H1 (cell line): ENCODE measurements at regions not wholly inside any gene's neighbourhood (a gene's known extent, or its start where the extent isn't known, plus 50 kb on each side); places are given as distances from the start of the nearest gene placed in this dataset.

Experiments used
- CTCF ChIA-PET: fragments of 300-600 bp; sonication (Branson Sonifier 250); formaldehyde crosslinking; loops from one replicate; lab custom pipeline; 2021; ENCODE audit not compliant: partially characterized antibody; lab: Charles Lee
- POLR2A ChIA-PET: fragments of 300-600 bp; sonication (Branson Sonifier 250); formaldehyde crosslinking; loops from one replicate; lab custom pipeline; 2021; ENCODE audit warnings: inconsistent platforms; ENCODE audit not compliant: partially characterized antibody; lab: Charles Lee
- DNase-seq, 2 experiments: peaks; one replicate each; pipeline versions ENCODE4 v3.0.0 to v3.0.0-alpha.2; 2010 to 2022; ENCODE audit warnings: low spot score in 2 of 2, low read depth in 1 of 2, mixed read lengths in 1 of 2
- FAIRE-seq: peaks from 2 replicates; lab custom pipeline; 2011; peaks lifted over from hg19 to GRCh38; lab: Jason Lieb, UNC
- H2AFZ ChIP-seq: 2 replicates; pipeline ENCODE4 v1.8.1; 2012; ENCODE audit warnings: low read length, inconsistent platforms
- H2AK5ac ChIP-seq: 2 replicates; pipeline ENCODE4 v1.6.1; 2013; ENCODE audit warnings: low read depth, low read length
- H2BK120ac ChIP-seq: replicated peaks from 2 replicates; pipeline ENCODE3; 2013; ENCODE audit warnings: low read depth, low read length, inconsistent platforms
- H2BK12ac ChIP-seq: 2 replicates; pipeline ENCODE4 v1.6.1; 2013; ENCODE audit warnings: low read depth, low read length
- H2BK15ac ChIP-seq: 2 replicates; pipeline ENCODE4 v1.6.1; 2013; ENCODE audit warnings: low read length
- H2BK20ac ChIP-seq: 2 replicates; pipeline ENCODE4 v1.6.1; 2013; ENCODE audit warnings: low read length
- H2BK5ac ChIP-seq: 2 replicates; pipeline ENCODE4 v1.6.1; 2013; ENCODE audit warnings: low read depth, low read length
- H3K14ac ChIP-seq: 2 replicates; pipeline ENCODE4 v1.6.1; 2013; ENCODE audit warnings: inconsistent platforms; ENCODE audit not compliant: insufficient read length
- H3K18ac ChIP-seq: 2 replicates; pipeline ENCODE4 v1.6.1; 2013; ENCODE audit warnings: low read length; ENCODE audit errors: extremely low read depth
- H3K23ac ChIP-seq: 2 replicates; pipeline ENCODE4 v1.6.1; 2013; ENCODE audit warnings: inconsistent platforms; ENCODE audit not compliant: insufficient read length
- H3K23me2 ChIP-seq: 2 replicates; pipeline ENCODE4 v1.6.1; 2013; ENCODE audit warnings: low read depth, low read length
- H3K27ac ChIP-seq: 2 replicates; pipeline ENCODE4 v1.6.1; 2011; ENCODE audit warnings: low read depth, low read length, inconsistent platforms
- H3K27me3 ChIP-seq, 4 experiments: replicated peaks in 1 of 4; 1 replicate in 1 of 4; 2 replicates in 3 of 4; pipeline versions ENCODE4 v1.6.1 to v1.8.1; 2011 to 2013; ENCODE audit warnings: low read length in 3 of 4, mild to moderate bottlenecking in 3 of 4, inconsistent platforms in 2 of 4, mixed read lengths in 2 of 4, moderate library complexity in 1 of 4; ENCODE audit not compliant: control insufficient read depth in 3 of 4, insufficient read depth in 3 of 4; ENCODE audit errors: extremely low read depth in 1 of 4
- H3K36me3 ChIP-seq, 4 experiments: 2 replicates each; pipeline versions ENCODE4 v1.6.1 to v1.8.1; 2011 to 2013; ENCODE audit warnings: mild to moderate bottlenecking in 4 of 4, low read length in 3 of 4, moderate library complexity in 2 of 4, control low read depth in 1 of 4, inconsistent platforms in 1 of 4; ENCODE audit not compliant: insufficient read depth in 4 of 4, control insufficient read depth in 2 of 4
- H3K4ac ChIP-seq: replicated peaks from 2 replicates; pipeline ENCODE3; 2013; ENCODE audit warnings: low read length, low read depth, mixed read lengths, inconsistent platforms; ENCODE audit not compliant: insufficient read length
- H3K4me1 ChIP-seq, 4 experiments: replicated peaks in 1 of 4; 1 replicate in 1 of 4; 2 replicates in 3 of 4; pipeline versions ENCODE4 v1.6.1 to v1.8.1; 2011 to 2013; ENCODE audit warnings: low read length in 3 of 4, inconsistent platforms in 2 of 4, mixed read lengths in 1 of 4; ENCODE audit not compliant: insufficient read depth in 4 of 4, control insufficient read depth in 3 of 4
- H3K4me2 ChIP-seq, 2 experiments: 2 replicates each; pipeline versions ENCODE4 v1.6.1 to v1.8.1; 2011 to 2013; ENCODE audit warnings: low read depth in 2 of 2, low read length in 2 of 2, control low read depth in 1 of 2, inconsistent platforms in 1 of 2, mild to moderate bottlenecking in 1 of 2; ENCODE audit not compliant: insufficient read depth in 1 of 2
- H3K4me3 ChIP-seq, 4 experiments: fragments of 200-600, 300-600 bp in 1 of 4; sonication (generic), shearing (Covaris generic), sonication (Bioruptor Twin) in 1 of 4; 2 replicates each; pipeline versions ENCODE4 v1.5.1 to v1.8.1; 2011 to 2016; ENCODE audit warnings: low read length in 4 of 4, low read depth in 3 of 4, control low read depth in 2 of 4, inconsistent platforms in 2 of 4, mild to moderate bottlenecking in 2 of 4, mixed read lengths in 1 of 4, moderate library complexity in 1 of 4; ENCODE audit not compliant: insufficient read depth in 2 of 4; ENCODE audit errors: extremely low read depth in 1 of 4
- H3K56ac ChIP-seq: replicated peaks from 2 replicates; pipeline ENCODE3; 2013; ENCODE audit warnings: low read depth, mild to moderate bottlenecking, mixed read lengths, low read length, inconsistent platforms; ENCODE audit not compliant: insufficient read length
- H3K79me1 ChIP-seq: 2 replicates; pipeline ENCODE4 v1.6.1; 2013; ENCODE audit warnings: low read depth, low read length, control low read depth
- H3K79me2 ChIP-seq, 2 experiments: 2 replicates each; pipeline versions ENCODE4 v1.6.1 to v1.8.1; 2012 to 2013; ENCODE audit warnings: low read length in 2 of 2, mild to moderate bottlenecking in 2 of 2, inconsistent platforms in 1 of 2; ENCODE audit not compliant: insufficient read depth in 2 of 2, control insufficient read depth in 1 of 2
- H3K9ac ChIP-seq, 4 experiments: replicated peaks in 1 of 4; 1 replicate in 1 of 4; 2 replicates in 3 of 4; pipeline versions ENCODE4 v1.6.1 to v1.8.1; 2011 to 2013; ENCODE audit warnings: low read depth in 3 of 4, low read length in 3 of 4, control low read depth in 2 of 4, mild to moderate bottlenecking in 2 of 4, moderate library complexity in 2 of 4, inconsistent platforms in 1 of 4; ENCODE audit errors: extremely low read depth in 1 of 4
- H3K9me3 ChIP-seq, 2 experiments: 2 replicates each; pipeline versions ENCODE4 v1.6.1 to v1.8.1; 2012 to 2013; ENCODE audit warnings: mild to moderate bottlenecking in 2 of 2, moderate library complexity in 2 of 2, control low read depth in 1 of 2, inconsistent platforms in 1 of 2, low read depth in 1 of 2, low read length in 1 of 2, mixed read lengths in 1 of 2; ENCODE audit not compliant: insufficient read depth in 2 of 2
- H4K20me1 ChIP-seq, 2 experiments: replicated peaks in 1 of 2; 2 replicates each; pipeline versions ENCODE3 to v1.8.1; 2011 to 2013; ENCODE audit warnings: inconsistent platforms in 2 of 2, low read length in 2 of 2, mild to moderate bottlenecking in 1 of 2; ENCODE audit not compliant: insufficient read depth in 2 of 2, control insufficient read depth in 1 of 2
- H4K5ac ChIP-seq: 2 replicates; pipeline ENCODE4 v1.6.1; 2013; ENCODE audit warnings: low read length, low read depth, mixed read lengths, inconsistent platforms; ENCODE audit not compliant: insufficient read length
- H4K8ac ChIP-seq: 2 replicates; pipeline ENCODE4 v1.8.0; 2013; ENCODE audit warnings: mild to moderate bottlenecking, moderate library complexity, low read length, inconsistent platforms; ENCODE audit not compliant: insufficient read depth; ENCODE audit errors: extremely low read depth
- H4K91ac ChIP-seq: replicated peaks from 2 replicates; pipeline ENCODE3; 2013; ENCODE audit warnings: low read length, mixed read lengths, inconsistent platforms; ENCODE audit not compliant: insufficient read length
- TAF1 ChIP-seq: IDR thresholded peaks from 2 replicates; pipeline ENCODE4 v1.6.1; 2011; ENCODE audit warnings: mild to moderate bottlenecking, low read depth, low read length
- TF ChIP-seq, protein P1 (sequence below): IDR thresholded peaks from 2 replicates; pipeline ENCODE4 v1.6.1; 2011; ENCODE audit warnings: low read depth, mild to moderate bottlenecking, low read length; ENCODE audit not compliant: insufficient read depth

GRCh38 chr9:12289711-12290110 is 403.5 kb upstream of the TYRP1 start:
- POLR2A ChIA-PET, result no interaction called here
- H2BK120ac ChIP-seq, result no peak overlapping the region
- no peaks in the 10 kb centered on the region; a peak in 1 of 8 replicates for H3K36me3 ChIP-seq
- H4K8ac ChIP-seq, result no peak overlapping the region
- no peak overlapping the region for H2BK12ac ChIP-seq
- H3K79me2 ChIP-seq, result no peaks in the 10 kb centered on the region
- H3K9ac ChIP-seq, result no peak overlapping the region
- no peak overlapping the region for H2BK15ac ChIP-seq
- H3K18ac ChIP-seq, result no peak overlapping the region
- H3K4me1 ChIP-seq, result no peaks in the 10 kb centered on the region; a peak in 1 of 7 replicates
- no peak overlapping the region for H3K23ac ChIP-seq
- no peak for TF ChIP-seq TAF1
- TF ChIP-seq, protein P1, sequence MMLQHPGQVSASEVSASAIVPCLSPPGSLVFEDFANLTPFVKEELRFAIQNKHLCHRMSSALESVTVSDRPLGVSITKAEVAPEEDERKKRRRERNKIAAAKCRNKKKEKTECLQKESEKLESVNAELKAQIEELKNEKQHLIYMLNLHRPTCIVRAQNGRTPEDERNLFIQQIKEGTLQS, result no peak
- DNase-seq (no peak), FAIRE-seq (no peak)
- no peak overlapping the region for H4K91ac ChIP-seq
- no peak overlapping the region for H3K4me2 ChIP-seq
- no peaks in the 10 kb centered on the region for H4K20me1 ChIP-seq
- H2BK20ac ChIP-seq, result no peak overlapping the region
- no peaks in the 10 kb centered on the region for H3K27me3 ChIP-seq
- CTCF ChIA-PET, result interaction anchor here (0.7 kb wide), 1 partner anchor 25 kb away, joined by 3 read pairs; no protein-coding TSS in a partner anchor
- H2AK5ac ChIP-seq, result no peak overlapping the region
- no peaks in the 10 kb centered on the region for H3K9me3 ChIP-seq
- H3K14ac ChIP-seq, result no peak overlapping the region
- H2AFZ ChIP-seq, result no peak overlapping the region
- no peaks in the 10 kb centered on the region for H3K23me2 ChIP-seq
- H3K56ac ChIP-seq, result no peak overlapping the region
- no peak overlapping the region for H3K27ac ChIP-seq
- H3K4ac ChIP-seq, result no peak overlapping the region
- no peak overlapping the region for H3K4me3 ChIP-seq
- no peaks in the 10 kb centered on the region for H3K79me1 ChIP-seq
- no peak overlapping the region for H4K5ac ChIP-seq
- H2BK5ac ChIP-seq, result no peak overlapping the region
